Transverse colon (tissue), 4 donors: ENCODE measurements at regions not wholly inside any gene's neighbourhood (a gene's known extent, or its start where the extent isn't known, plus 50 kb on each side); places are given as distances from the start of the nearest gene placed in this dataset.

Experiments
- DNase-seq: peaks from one replicate; pipeline ENCODE4 v3.0.0-alpha.2; 2019
- H3K27ac ChIP-seq, 4 donors: fragments of 200-600 bp; sonication (generic); 2 replicates each; pipeline ENCODE4 v1.5.1; 2016 to 2018; ENCODE audit warnings: inconsistent platforms in 4 of 4
- H3K27me3 ChIP-seq: fragments of 200-600 bp; sonication (generic); 2 replicates; pipeline ENCODE4 v1.5.1; 2017; ENCODE audit warnings: inconsistent platforms
- H3K36me3 ChIP-seq, 4 donors: fragments of 200-600 bp; sonication (generic); 2 replicates each; pipeline ENCODE4 v1.5.1; 2017 to 2019; ENCODE audit warnings: inconsistent platforms in 4 of 4
- H3K4me1 ChIP-seq, 4 donors: fragments of 200-600 bp; sonication (generic); 2 replicates each; pipeline ENCODE4 v1.5.1; 2017 to 2020; ENCODE audit warnings: inconsistent platforms in 4 of 4
- H3K4me3 ChIP-seq, 4 donors: fragments of 200-600 bp; sonication (generic); 1 replicate in 1 of 4; 2 replicates in 3 of 4; pipeline versions ENCODE4 v1.5.1 to v1.6.1; 2017 to 2019; ENCODE audit warnings: inconsistent platforms in 4 of 4
- H3K9me3 ChIP-seq, 2 donors: fragments of 200-600 bp; sonication (generic); 2 replicates each; pipeline ENCODE4 v1.5.1; 2017 to 2019; ENCODE audit warnings: inconsistent platforms in 2 of 2
- CTCF ChIP-seq, 5 experiments: fragments of 200-600 bp in 3 of 5; fragments of 450-650 bp in 2 of 5; sonication (generic) in 3 of 5; IDR thresholded peaks; 1 replicate in 2 of 5; 2 replicates in 3 of 5; pipeline ENCODE4 v1.5.1; 2016 to 2017; ENCODE audit warnings: antibody characterized with exemption in 5 of 5, inconsistent platforms in 3 of 5, mild to moderate bottlenecking in 2 of 5, moderate library complexity in 1 of 5
- EP300 ChIP-seq: sonication (generic); formaldehyde crosslinking; IDR thresholded peaks from one replicate; pipeline ENCODE4 v1.6.1; 2017; ENCODE audit warnings: antibody characterized with exemption, low read depth
- POLR2A ChIP-seq: fragments of 450-650 bp; IDR thresholded peaks from one replicate; pipeline ENCODE4 v1.6.1; 2016; ENCODE audit warnings: antibody characterized with exemption, mild to moderate bottlenecking, moderate library complexity
- POLR2AphosphoS5 ChIP-seq, 3 donors: sonication (generic); formaldehyde crosslinking; IDR thresholded peaks; one replicate each; pipeline ENCODE4 v1.6.1; 2016; ENCODE audit warnings: antibody characterized with exemption in 3 of 3
- WGBS, 2 donors: methylation state at CpG; one replicate each; pipeline ENCODE4 v1.1.5; 2018; ENCODE audit warnings: low coverage in 1 of 2; 5-methylcytosine and 5-hydroxymethylcytosine counted together
- in situ Hi-C, 4 donors: fragments of 200-750 bp; cut with MboI; loops; one replicate each; pipeline versions ENCODE4 v1.15.0 to v1.15.1; 2017; ENCODE audit warnings: low sequenced_read_pairs in 3 of 4, low pct_ligation_motif_present in 1 of 4, low pct_unique_long_range_greater_than_20kb in 1 of 4
- intact Hi-C: fragments of 100-400 bp; cut with DNase I; formaldehyde crosslinking; loops from one replicate; pipeline ENCODE4 v1.15.1; 2023; ENCODE audit warnings: low total_unique reads

GRCh38 chr3:193095366-193095765 is 145.7 kb upstream of the PLAAT1 start:
- in situ Hi-C loops (no loop called here), intact Hi-C loops (no loop called here)
- Histone ChIP-seq H3K27me3 (no peaks in the 10 kb centered on the region), H3K4me1 (no peaks in the 10 kb centered on the region), H3K9me3 (no peaks in the 10 kb centered on the region), H3K36me3 (no peaks in the 10 kb centered on the region), H3K27ac (no peak overlapping the region), H3K4me3 (no peak overlapping the region)
- TF ChIP-seq POLR2AphosphoS5 (IDR thresholded peaks at IDR 0.05) (no peak), CTCF (IDR thresholded peaks at IDR 0.05) (no peak), EP300 (no peak), POLR2A (no peak)
- DNase-seq = no peak
- WGBS, 2 donors = 92 to 100% methylated on average over 1 to 4 of the region's 4 CpGs

- Histone ChIP-seq H3K36me3 (no peaks in the 10 kb centered on the region), H3K4me3 (no peak overlapping the region), H3K27me3 (no peaks in the 10 kb centered on the region), H3K27ac (no peak overlapping the region), H3K9me3 (no peaks in the 10 kb centered on the region), H3K4me1 (no peaks in the 10 kb centered on the region)
- in situ Hi-C loops (no loop called here), intact Hi-C loops (no loop called here)
- no peak for DNase-seq
- TF ChIP-seq POLR2A (no peak), EP300 (no peak), CTCF (IDR thresholded peaks at IDR 0.05) (no peak), POLR2AphosphoS5 (IDR thresholded peaks at IDR 0.05) (no peak)
- WGBS, 2 donors = 50 to 58% methylated on average over 1 to 2 of the region's 2 CpGs
Measured at GRCh38 chr3:193096076-193096475, 144.9 kb upstream of the PLAAT1 start.

GRCh38 chr3:193114431-193115340 is 126.3 kb upstream of the PLAAT1 start:
- Histone ChIP-seq H3K36me3 (no peaks in the 10 kb centered on the region), H3K4me3 (no peak overlapping the region), H3K4me1 (no peaks in the 10 kb centered on the region), H3K27ac (no peak overlapping the region), H3K9me3 (no peaks in the 10 kb centered on the region), H3K27me3 (no peaks in the 10 kb centered on the region)
- intact Hi-C loops = no loop called here
- WGBS, 2 donors = 75 to 85% methylated on average over 2 to 10 of the region's 10 CpGs
- in situ Hi-C loops = no loop called here
- DNase-seq = no peak
- TF ChIP-seq CTCF (IDR thresholded peaks at IDR 0.05) = no peak
- TF ChIP-seq POLR2A = no peak
- TF ChIP-seq POLR2AphosphoS5 (IDR thresholded peaks at IDR 0.05) = no peak
- no peak for TF ChIP-seq EP300

- intact Hi-C loops (no loop called here), in situ Hi-C loops (no loop called here)
- no peak for TF ChIP-seq POLR2AphosphoS5 (IDR thresholded peaks at IDR 0.05)
- no peak for TF ChIP-seq CTCF (IDR thresholded peaks at IDR 0.05)
- TF ChIP-seq EP300 = no peak
- no peak for TF ChIP-seq POLR2A
- H3K27me3 ChIP-seq = no peaks in the 10 kb centered on the region
- 79 to 85% methylated on average over 2 of the region's 2 CpGs for WGBS, 2 donors
- H3K36me3 ChIP-seq = no peaks in the 10 kb centered on the region
- no peak for DNase-seq
- H3K4me1 ChIP-seq = no peaks in the 10 kb centered on the region
- H3K9me3 ChIP-seq = no peaks in the 10 kb centered on the region
- H3K27ac ChIP-seq = no peak overlapping the region
- H3K4me3 ChIP-seq = no peak overlapping the region
Measured at GRCh38 chr3:193116871-193117270, 124.2 kb upstream of the PLAAT1 start.
